Sigmoid colon (tissue), 6 donors: ENCODE measurements at regions not wholly inside any gene's neighbourhood (a gene's known extent, or its start where the extent isn't known, plus 50 kb on each side); places are given as distances from the start of the nearest gene placed in this dataset.

Experiments used
- DNase-seq: peaks from one replicate; pipeline ENCODE4 v3.0.0-alpha.2; 2019
- H3K27ac ChIP-seq, 4 donors: fragments of 200-600 bp; sonication (generic); one replicate each; pipeline ENCODE4 v1.5.1; 2016 to 2019; ENCODE audit warnings: mild to moderate bottlenecking in 1 of 4
- H3K27me3 ChIP-seq, 3 donors: fragments of 200-600 bp; sonication (generic); one replicate each; pipeline ENCODE4 v1.5.1; 2019; ENCODE audit warnings: mild to moderate bottlenecking in 1 of 3
- H3K36me3 ChIP-seq, 4 donors: fragments of 200-600 bp; sonication (generic); one replicate each; pipeline ENCODE4 v1.5.1; 2016 to 2019
- H3K4me1 ChIP-seq, 4 donors: fragments of 200-600 bp; sonication (generic); one replicate each; pipeline ENCODE4 v1.5.1; 2017 to 2019
- H3K4me3 ChIP-seq, 4 donors: fragments of 200-600 bp; sonication (generic); one replicate each; pipeline ENCODE4 v1.5.1; 2017 to 2019; ENCODE audit warnings: mild to moderate bottlenecking in 2 of 4, moderate library complexity in 1 of 4
- H3K9me3 ChIP-seq, 4 donors: fragments of 200-600 bp in 3 of 4; sonication (generic) in 3 of 4; one replicate each; pipeline versions ENCODE4 v1.5.1 to v1.6.1; 2013 to 2019
- CTCF ChIP-seq, 4 experiments: fragments of 450-650 bp in 3 of 4; fragments of 200-600 bp in 1 of 4; IDR thresholded peaks; one replicate each; pipeline ENCODE4 v1.5.1; 2016 to 2019; ENCODE audit warnings: antibody characterized with exemption in 4 of 4, mild to moderate bottlenecking in 3 of 4, moderate library complexity in 2 of 4
- EP300 ChIP-seq, 4 donors: sonication (generic); formaldehyde crosslinking; IDR thresholded peaks; one replicate each; pipeline ENCODE4 v1.6.1; 2017; ENCODE audit warnings: antibody characterized with exemption in 4 of 4
- POLR2A ChIP-seq, 2 donors: fragments of 450-650 bp; IDR thresholded peaks; one replicate each; pipeline ENCODE4 v1.6.1; 2016; ENCODE audit warnings: antibody characterized with exemption in 2 of 2, mild to moderate bottlenecking in 2 of 2, moderate library complexity in 2 of 2
- POLR2AphosphoS5 ChIP-seq, 4 donors: sonication (generic); formaldehyde crosslinking; IDR thresholded peaks; one replicate each; pipeline ENCODE4 v1.6.1; 2017; ENCODE audit warnings: antibody characterized with exemption in 4 of 4
- WGBS, 2 donors: extraction: QIAGEN DNeasy Blood & Tissue Kit; methylation state at CpG; one replicate each; pipeline ENCODE4 v1.1.7; 2013; 5-methylcytosine and 5-hydroxymethylcytosine counted together
- intact Hi-C: fragments of 100-400 bp; cut with DNase I; formaldehyde crosslinking; loops from one replicate; pipeline ENCODE4 v1.15.1; 2023
- donor health status: healthy with polysubstance abuse.
- donor health status: healthy.

DNA sequence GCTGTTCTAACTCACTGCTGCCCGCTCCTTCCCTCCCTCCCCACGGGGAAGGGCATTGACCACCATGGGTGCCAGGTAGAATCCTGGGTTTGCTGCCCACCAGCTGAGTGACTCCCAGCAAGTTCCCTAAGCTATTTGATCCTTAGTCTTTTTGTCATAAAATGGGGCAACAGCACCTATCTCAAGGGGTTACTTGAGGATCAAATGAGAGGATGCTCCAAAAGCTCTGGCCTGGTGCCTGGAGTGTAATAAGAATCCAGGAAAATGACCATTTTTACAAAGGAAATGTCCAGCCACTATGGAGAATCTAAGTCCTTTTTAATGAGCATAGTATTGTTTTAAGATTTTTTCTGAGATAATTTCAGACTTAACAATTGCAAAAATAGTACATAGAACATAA, 61.4 kb upstream of the CMKLR1 start:
- 90 to 93% methylated on average over 2 of the region's 2 CpGs for WGBS, 2 donors
- intact Hi-C loops, result no loop called here
- Histone ChIP-seq H3K4me1 (peaks cover 0 to 15% (median 0%) of the 10 kb centered on the region in 4 donors), H3K27me3 (no peaks in the 10 kb centered on the region), H3K27ac (no peak overlapping the region), H3K36me3 (no peaks in the 10 kb centered on the region), H3K9me3 (no peaks in the 10 kb centered on the region), H3K4me3 (no peak overlapping the region)
- TF ChIP-seq POLR2A (IDR thresholded peaks at IDR 0.05) (no peak), POLR2AphosphoS5 (IDR thresholded peaks at IDR 0.05) (no peak), EP300 (IDR thresholded peaks at IDR 0.05) (no peak), CTCF (IDR thresholded peaks at IDR 0.05) (no peak)
- no peak for DNase-seq

- Histone ChIP-seq H3K27ac (no peak overlapping the region), H3K36me3 (no peaks in the 10 kb centered on the region), H3K4me1 (peaks cover 0 to 16% (median under 1%) of the 10 kb centered on the region in 4 donors), H3K27me3 (no peaks in the 10 kb centered on the region), H3K9me3 (no peaks in the 10 kb centered on the region), H3K4me3 (no peak overlapping the region)
- no peak for TF ChIP-seq CTCF (IDR thresholded peaks at IDR 0.05)
- no peak for TF ChIP-seq EP300 (IDR thresholded peaks at IDR 0.05)
- TF ChIP-seq POLR2A (IDR thresholded peaks at IDR 0.05), result no peak
- no peak for TF ChIP-seq POLR2AphosphoS5 (IDR thresholded peaks at IDR 0.05)
- intact Hi-C loops, result no loop called here
- no peak for DNase-seq
- WGBS, 2 donors, result 74 to 81% methylated on average over 3 of the region's 3 CpGs
Observed at GRCh38 chr12:108400056-108400455, 60.9 kb upstream of the CMKLR1 start.

GRCh38 chr12:108399514-108399913, 60.4 kb upstream of the CMKLR1 start:
- peaks cover 0 to 21% (median 5%) of the 10 kb centered on the region in 4 donors for H3K4me1 ChIP-seq
- WGBS, 2 donors, result 30 to 50% methylated on average over 5 of the region's 5 CpGs
- H3K27me3 ChIP-seq, result no peaks in the 10 kb centered on the region
- intact Hi-C loops, result no loop called here
- H3K27ac ChIP-seq, result no peak overlapping the region
- no peak overlapping the region for H3K4me3 ChIP-seq
- DNase-seq, result peak; percentile 93
- TF ChIP-seq CTCF (IDR thresholded peaks at IDR 0.05), result no peak
- no peak for TF ChIP-seq EP300 (IDR thresholded peaks at IDR 0.05)
- TF ChIP-seq POLR2A (IDR thresholded peaks at IDR 0.05), result no peak
- no peak for TF ChIP-seq POLR2AphosphoS5 (IDR thresholded peaks at IDR 0.05)
- H3K36me3 ChIP-seq, result no peaks in the 10 kb centered on the region
- no peaks in the 10 kb centered on the region for H3K9me3 ChIP-seq

DNA sequence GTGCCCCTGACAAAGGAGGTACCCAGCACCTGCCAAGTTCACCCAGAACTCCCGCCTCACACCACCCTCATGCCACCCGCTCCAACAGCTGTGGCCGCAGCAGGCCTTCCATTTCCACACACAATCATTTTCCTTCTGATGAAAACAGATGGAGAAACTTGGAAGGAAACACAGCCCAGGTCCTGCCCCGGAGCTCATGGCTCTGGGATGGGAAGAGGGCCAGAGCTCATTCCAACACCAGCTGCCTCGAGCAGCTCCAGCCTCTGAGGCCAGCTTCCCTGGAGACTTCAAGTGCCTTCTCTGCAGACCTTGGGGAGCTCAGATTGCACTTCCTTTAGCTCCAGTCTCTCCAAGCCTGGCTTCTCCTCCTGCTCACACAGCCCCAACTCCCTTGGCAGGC, 55.1 kb upstream of the CMKLR1 start:
- Histone ChIP-seq H3K36me3 (no peaks in the 10 kb centered on the region), H3K27me3 (no peaks in the 10 kb centered on the region), H3K27ac (peak overlapping the region in 2 of 4 donors; percentile 26 to 42), H3K9me3 (no peaks in the 10 kb centered on the region), H3K4me3 (no peak overlapping the region), H3K4me1 (peaks cover 0 to 20% (median 15%) of the 10 kb centered on the region in 4 donors)
- intact Hi-C loops, result no loop called here
- peak; percentile 88 for DNase-seq
- TF ChIP-seq POLR2AphosphoS5 (IDR thresholded peaks at IDR 0.05) (peak in 2 of 4 donors; percentile 33 to 44), POLR2A (IDR thresholded peaks at IDR 0.05) (no peak)
- 63 to 66% methylated on average over 5 of the region's 5 CpGs for WGBS, 2 donors

- WGBS, 2 donors, result 86 to 90% methylated on average over 5 of the region's 5 CpGs
- DNase-seq, result no peak
- intact Hi-C loops, result no loop called here
- H3K27me3 ChIP-seq, result no peaks in the 10 kb centered on the region
- no peak overlapping the region for H3K27ac ChIP-seq
- H3K4me1 ChIP-seq, result peaks cover 0 to 16% (median 15%) of the 10 kb centered on the region in 4 donors
- TF ChIP-seq POLR2AphosphoS5 (IDR thresholded peaks at IDR 0.05), result no peak
- no peak for TF ChIP-seq CTCF (IDR thresholded peaks at IDR 0.05)
- TF ChIP-seq POLR2A (IDR thresholded peaks at IDR 0.05), result no peak
- TF ChIP-seq EP300 (IDR thresholded peaks at IDR 0.05), result no peak
- H3K4me3 ChIP-seq, result no peak overlapping the region
- H3K9me3 ChIP-seq, result no peaks in the 10 kb centered on the region
- no peaks in the 10 kb centered on the region for H3K36me3 ChIP-seq
Observed at GRCh38 chr12:108392284-108392683, 53.2 kb upstream of the CMKLR1 start.
